ENCODE measurements at regions not wholly inside any gene's neighbourhood (a gene's known extent, or its start where the extent isn't known, plus 50 kb on each side); places are given as distances from the start of the nearest gene placed in this dataset.
"Not testable (repeated sequence)": the region's sequence is repeated elsewhere in the genome, so short reads cannot be mapped to it uniquely, and the experiment has no call there.

GRCh38 chr10:63829020-63829419 is 307.8 kb downstream of the REEP3 start:
- Histone ChIP-seq H3K4me3 (ENCODE audit: low read depth in 1 of 5, low read length in 5 of 5) (no peak overlapping the region), H3K36me3 (ENCODE audit: control insufficient read depth in 5 of 5, insufficient read depth in 5 of 5, low read length in 5 of 5) (no peaks in the 10 kb centered on the region), H3K4me1 (ENCODE audit: control insufficient read depth in 5 of 5, insufficient read depth in 5 of 5, low read length in 5 of 5) (no peaks in the 10 kb centered on the region), H3K27me3 (ENCODE audit: control insufficient read depth in 5 of 5, insufficient read depth in 4 of 5, low read length in 5 of 5) (peaks cover 0 to 4% (median 0%) of the 10 kb centered on the region in 5 donors), H3K9me3 (ENCODE audit: control insufficient read depth in 5 of 5, low read length in 5 of 5) (no peaks in the 10 kb centered on the region), H3K9ac (ENCODE audit: low read length in 5 of 5) (no peak overlapping the region), H3K27ac (ENCODE audit: low read depth, low read length) (no peak overlapping the region)

DNA sequence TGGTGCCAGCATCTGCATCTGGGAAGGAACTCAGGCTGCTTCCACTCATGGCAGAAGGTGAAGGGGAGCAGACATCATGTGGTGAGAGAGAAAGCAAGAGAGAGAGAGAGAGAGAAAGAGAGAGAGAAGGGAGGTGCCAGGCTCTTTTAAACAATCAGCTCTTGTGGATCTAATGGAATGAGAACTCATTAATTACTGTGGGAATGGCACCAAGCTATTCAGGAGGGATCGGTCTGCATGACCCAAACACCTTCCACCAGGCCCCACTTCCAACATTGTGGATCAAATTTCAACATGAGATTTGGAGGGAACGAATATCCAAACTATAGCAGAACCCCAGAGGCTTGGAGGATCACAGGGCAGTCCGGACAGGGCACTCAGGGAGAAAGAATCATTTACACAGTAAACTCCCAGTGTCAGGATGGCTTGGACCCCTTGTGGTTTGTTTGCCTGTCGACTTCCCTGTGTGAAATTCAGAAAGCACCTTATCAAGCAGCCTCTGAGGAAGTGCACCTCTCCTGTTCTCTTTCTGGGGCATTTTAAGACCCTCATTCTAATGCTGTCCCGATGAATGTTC is 308.5 kb downstream of the REEP3 start:
- Histone ChIP-seq H3K27ac (ENCODE audit: low read depth, low read length) (no peak overlapping the region), H3K36me3 (ENCODE audit: control insufficient read depth in 5 of 5, insufficient read depth in 5 of 5, low read length in 5 of 5) (no peaks in the 10 kb centered on the region), H3K4me1 (ENCODE audit: control insufficient read depth in 5 of 5, insufficient read depth in 5 of 5, low read length in 5 of 5) (no peaks in the 10 kb centered on the region), H3K4me3 (ENCODE audit: low read depth in 1 of 5, low read length in 5 of 5) (no peak overlapping the region), H3K9me3 (ENCODE audit: control insufficient read depth in 5 of 5, low read length in 5 of 5) (no peaks in the 10 kb centered on the region), H3K9ac (ENCODE audit: low read length in 5 of 5) (no peak overlapping the region), H3K27me3 (ENCODE audit: control insufficient read depth in 5 of 5, insufficient read depth in 4 of 5, low read length in 5 of 5) (peaks cover 0 to 4% (median 0%) of the 10 kb centered on the region in 5 donors)

GRCh38 chr10:63832686-63833085 is 311.5 kb downstream of the REEP3 start:
- H3K9ac ChIP-seq (ENCODE audit: low read length in 5 of 5): no peak overlapping the region
- no peaks in the 10 kb centered on the region for H3K4me1 ChIP-seq (ENCODE audit: control insufficient read depth in 5 of 5, insufficient read depth in 5 of 5, low read length in 5 of 5)
- H3K4me3 ChIP-seq (ENCODE audit: low read depth in 1 of 5, low read length in 5 of 5): no peak overlapping the region
- no peaks in the 10 kb centered on the region for H3K9me3 ChIP-seq (ENCODE audit: control insufficient read depth in 5 of 5, low read length in 5 of 5)
- no peak overlapping the region for H3K27ac ChIP-seq (ENCODE audit: low read depth, low read length)
- H3K27me3 ChIP-seq (ENCODE audit: control insufficient read depth in 5 of 5, insufficient read depth in 4 of 5, low read length in 5 of 5): peaks cover 0 to 4% (median 0%) of the 10 kb centered on the region in 5 donors
- H3K36me3 ChIP-seq (ENCODE audit: control insufficient read depth in 5 of 5, insufficient read depth in 5 of 5, low read length in 5 of 5): no peaks in the 10 kb centered on the region

DNA sequence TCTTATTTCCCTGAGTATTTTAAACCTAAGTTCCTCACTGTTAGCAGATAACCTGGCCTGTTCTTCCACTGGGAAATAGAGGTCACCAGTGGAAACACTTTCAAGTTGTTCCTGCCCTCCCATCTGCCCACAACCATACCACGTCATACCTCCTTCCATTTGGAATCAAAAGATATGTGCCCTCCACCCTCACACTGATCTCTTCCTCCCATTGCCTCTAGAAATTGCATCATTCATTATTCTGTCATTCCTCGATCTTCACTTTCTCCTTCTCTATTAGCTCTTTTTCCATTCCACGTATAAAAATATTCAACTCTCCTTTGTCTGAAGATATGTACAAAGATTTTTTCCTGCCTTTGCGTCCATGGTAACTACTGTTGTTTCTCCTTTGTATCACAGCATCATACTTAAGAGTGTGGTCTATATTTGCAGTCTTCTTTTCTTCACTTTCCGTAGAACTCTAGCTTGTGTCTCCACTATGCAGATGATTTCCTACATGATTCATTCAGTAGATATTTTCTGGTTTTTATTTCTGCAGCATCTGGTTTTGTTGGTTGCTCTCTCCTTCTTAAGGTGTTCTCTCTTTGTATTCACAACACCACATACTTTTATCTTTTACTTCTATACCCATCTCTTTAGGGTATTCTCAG is 312.3 kb downstream of the REEP3 start:
- H3K4me1 ChIP-seq (ENCODE audit: control insufficient read depth in 5 of 5, insufficient read depth in 5 of 5, low read length in 5 of 5): no peaks in the 10 kb centered on the region
- H3K9ac ChIP-seq (ENCODE audit: low read length in 5 of 5): no peak overlapping the region
- no peaks in the 10 kb centered on the region for H3K36me3 ChIP-seq (ENCODE audit: control insufficient read depth in 5 of 5, insufficient read depth in 5 of 5, low read length in 5 of 5)
- no peak overlapping the region for H3K4me3 ChIP-seq (ENCODE audit: low read depth in 1 of 5, low read length in 5 of 5)
- H3K27ac ChIP-seq (ENCODE audit: low read depth, low read length): no peak overlapping the region
- H3K9me3 ChIP-seq (ENCODE audit: control insufficient read depth in 5 of 5, low read length in 5 of 5): no peaks in the 10 kb centered on the region
- peaks cover 0 to 4% (median 0%) of the 10 kb centered on the region in 5 donors for H3K27me3 ChIP-seq (ENCODE audit: control insufficient read depth in 5 of 5, insufficient read depth in 4 of 5, low read length in 5 of 5)

GRCh38 chr10:63836666-63837442 is 315.7 kb downstream of the REEP3 start:
- Histone ChIP-seq H3K9ac (ENCODE audit: low read length in 5 of 5) (no peak overlapping the region), H3K4me3 (ENCODE audit: low read depth in 1 of 5, low read length in 5 of 5) (no peak overlapping the region), H3K9me3 (ENCODE audit: control insufficient read depth in 5 of 5, low read length in 5 of 5) (no peaks in the 10 kb centered on the region), H3K27me3 (ENCODE audit: control insufficient read depth in 5 of 5, insufficient read depth in 4 of 5, low read length in 5 of 5) (no peaks in the 10 kb centered on the region), H3K27ac (ENCODE audit: low read depth, low read length) (no peak overlapping the region), H3K36me3 (ENCODE audit: control insufficient read depth in 5 of 5, insufficient read depth in 5 of 5, low read length in 5 of 5) (no peaks in the 10 kb centered on the region), H3K4me1 (ENCODE audit: control insufficient read depth in 5 of 5, insufficient read depth in 5 of 5, low read length in 5 of 5) (no peaks in the 10 kb centered on the region)

DNA sequence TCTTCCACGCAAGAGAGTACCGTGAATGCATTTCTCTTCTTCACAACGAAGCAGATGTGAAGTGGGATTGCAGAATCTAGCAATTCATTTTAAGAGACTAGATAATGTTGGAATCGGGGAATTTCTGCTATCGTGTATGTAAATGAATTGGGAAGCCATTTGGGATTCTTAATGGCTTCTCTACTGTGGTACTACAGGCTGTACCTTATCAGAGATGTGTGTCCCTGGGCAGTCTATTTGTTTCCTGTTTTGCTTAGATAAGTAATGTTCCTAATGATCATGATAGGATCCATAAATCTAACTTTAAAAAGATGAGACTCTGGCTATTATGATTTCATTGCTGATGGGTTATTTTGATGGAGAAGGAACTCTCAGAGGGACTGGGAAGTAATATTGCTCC is 320.6 kb downstream of the REEP3 start:
- no peak overlapping the region for H3K9ac ChIP-seq (ENCODE audit: low read length in 5 of 5)
- no peaks in the 10 kb centered on the region for H3K4me1 ChIP-seq (ENCODE audit: control insufficient read depth in 5 of 5, insufficient read depth in 5 of 5, low read length in 5 of 5)
- H3K27ac ChIP-seq (ENCODE audit: low read depth, low read length): no peak overlapping the region
- H3K9me3 ChIP-seq (ENCODE audit: control insufficient read depth in 5 of 5, low read length in 5 of 5): no peaks in the 10 kb centered on the region
- no peak overlapping the region for H3K4me3 ChIP-seq (ENCODE audit: low read depth in 1 of 5, low read length in 5 of 5)
- H3K36me3 ChIP-seq (ENCODE audit: control insufficient read depth in 5 of 5, insufficient read depth in 5 of 5, low read length in 5 of 5): no peaks in the 10 kb centered on the region
- no peaks in the 10 kb centered on the region for H3K27me3 ChIP-seq (ENCODE audit: control insufficient read depth in 5 of 5, insufficient read depth in 4 of 5, low read length in 5 of 5)

GRCh38 chr10:63843107-63843506 is 321.9 kb downstream of the REEP3 start:
- Histone ChIP-seq H3K27ac (ENCODE audit: low read depth, low read length) (no peak overlapping the region), H3K4me3 (ENCODE audit: low read depth in 1 of 5, low read length in 5 of 5) (no peak overlapping the region), H3K36me3 (ENCODE audit: control insufficient read depth in 5 of 5, insufficient read depth in 5 of 5, low read length in 5 of 5) (no peaks in the 10 kb centered on the region), H3K9me3 (ENCODE audit: control insufficient read depth in 5 of 5, low read length in 5 of 5) (peaks cover 0 to 5% (median 0%) of the 10 kb centered on the region in 5 donors), H3K27me3 (ENCODE audit: control insufficient read depth in 5 of 5, insufficient read depth in 4 of 5, low read length in 5 of 5) (no peaks in the 10 kb centered on the region), H3K9ac (ENCODE audit: low read length in 5 of 5) (no peak overlapping the region), H3K4me1 (ENCODE audit: control insufficient read depth in 5 of 5, insufficient read depth in 5 of 5, low read length in 5 of 5) (no peaks in the 10 kb centered on the region)

- not testable (repeated sequence) for H3K4me3 ChIP-seq (ENCODE audit: low read depth in 1 of 5, low read length in 5 of 5); H3K9ac ChIP-seq (ENCODE audit: low read length in 5 of 5); H3K36me3 ChIP-seq (ENCODE audit: control insufficient read depth in 5 of 5, insufficient read depth in 5 of 5, low read length in 5 of 5); H3K9me3 ChIP-seq (ENCODE audit: control insufficient read depth in 5 of 5, low read length in 5 of 5); H3K27ac ChIP-seq (ENCODE audit: low read depth, low read length); H3K27me3 ChIP-seq (ENCODE audit: control insufficient read depth in 5 of 5, insufficient read depth in 4 of 5, low read length in 5 of 5); H3K4me1 ChIP-seq (ENCODE audit: control insufficient read depth in 5 of 5, insufficient read depth in 5 of 5, low read length in 5 of 5)
Measured at GRCh38 chr10:63848871-63849270, 327.7 kb downstream of the REEP3 start.

DNA sequence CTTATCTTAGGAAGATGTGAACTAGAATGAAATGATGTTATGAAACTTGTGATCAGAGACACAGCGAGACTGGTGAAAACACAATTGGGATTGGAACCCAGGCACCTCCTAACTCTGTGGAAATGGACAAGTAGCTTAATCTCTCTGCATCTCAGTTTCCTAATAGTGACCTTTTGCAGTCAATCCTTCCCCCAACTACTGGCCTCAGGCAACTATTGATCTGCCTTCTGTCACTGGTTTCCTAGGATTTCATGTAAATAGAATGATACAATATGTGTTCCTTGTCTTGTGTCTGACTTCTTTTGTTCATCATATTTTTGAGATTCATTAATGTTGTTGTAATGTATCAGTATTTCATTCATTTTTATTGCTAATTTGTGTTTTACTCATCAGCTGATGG is 341.7 kb downstream of the REEP3 start:
- H3K9ac ChIP-seq (ENCODE audit: low read length in 5 of 5): no peak overlapping the region
- peaks cover 2 to 15% (median 13%) of the 10 kb centered on the region in 5 donors for H3K27me3 ChIP-seq (ENCODE audit: control insufficient read depth in 5 of 5, insufficient read depth in 4 of 5, low read length in 5 of 5)
- H3K27ac ChIP-seq (ENCODE audit: low read depth, low read length): no peak overlapping the region
- H3K36me3 ChIP-seq (ENCODE audit: control insufficient read depth in 5 of 5, insufficient read depth in 5 of 5, low read length in 5 of 5): no peaks in the 10 kb centered on the region
- peaks cover 0 to 12% (median 10%) of the 10 kb centered on the region in 5 donors for H3K4me1 ChIP-seq (ENCODE audit: control insufficient read depth in 5 of 5, insufficient read depth in 5 of 5, low read length in 5 of 5)
- H3K4me3 ChIP-seq (ENCODE audit: low read depth in 1 of 5, low read length in 5 of 5): no peak overlapping the region
- H3K9me3 ChIP-seq (ENCODE audit: control insufficient read depth in 5 of 5, low read length in 5 of 5): peaks cover 0 to 8% (median 0%) of the 10 kb centered on the region in 5 donors

DNA sequence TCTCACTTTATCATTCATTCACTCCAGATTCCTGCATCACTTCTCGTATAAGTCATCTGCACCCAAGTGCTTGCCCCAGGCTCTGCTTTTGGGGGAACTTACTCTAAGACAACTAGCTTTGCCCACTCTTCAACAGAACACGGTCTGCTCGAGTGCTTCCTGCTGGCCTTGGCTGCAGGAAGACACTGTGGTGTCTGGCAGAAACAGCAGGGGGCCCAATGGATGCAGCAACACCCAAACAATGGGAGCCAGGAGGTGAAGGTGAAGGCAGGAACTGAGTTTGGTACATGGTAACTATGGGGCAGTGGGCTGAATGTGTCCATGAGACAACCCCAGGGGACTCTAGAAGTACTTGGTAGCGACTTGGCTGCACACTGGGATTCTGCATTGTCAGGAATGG is 344.0 kb downstream of the REEP3 start:
- Histone ChIP-seq H3K4me1 (ENCODE audit: control insufficient read depth in 5 of 5, insufficient read depth in 5 of 5, low read length in 5 of 5) (peaks cover 0 to 12% (median 10%) of the 10 kb centered on the region in 5 donors), H3K4me3 (ENCODE audit: low read depth in 1 of 5, low read length in 5 of 5) (no peak overlapping the region), H3K27me3 (ENCODE audit: control insufficient read depth in 5 of 5, insufficient read depth in 4 of 5, low read length in 5 of 5) (peaks cover 2 to 15% (median 13%) of the 10 kb centered on the region in 5 donors), H3K27ac (ENCODE audit: low read depth, low read length) (no peak overlapping the region), H3K36me3 (ENCODE audit: control insufficient read depth in 5 of 5, insufficient read depth in 5 of 5, low read length in 5 of 5) (no peaks in the 10 kb centered on the region), H3K9me3 (ENCODE audit: control insufficient read depth in 5 of 5, low read length in 5 of 5) (no peaks in the 10 kb centered on the region), H3K9ac (ENCODE audit: low read length in 5 of 5) (no peak overlapping the region)
